ENCODE measurements at regions not wholly inside any gene's neighbourhood (a gene's known extent, or its start where the extent isn't known, plus 50 kb on each side); places are given as distances from the start of the nearest gene placed in this dataset.

- no peak for TF ChIP-seq CTCF (IDR thresholded peaks at IDR 0.05)
- Histone ChIP-seq H3K27ac (no peak overlapping the region), H3K36me3 (no peaks in the 10 kb centered on the region), H3K9me3 (peaks cover 0 to 14% (median 5%) of the 10 kb centered on the region in 3 donors), H3K4me1 (no peaks in the 10 kb centered on the region), H3K27me3 (no peaks in the 10 kb centered on the region), H3K4me3 (no peak overlapping the region)
- intact Hi-C loops (cut with DNase I; ENCODE audit: low total_unique reads): no loop called here
- no peak for DNase-seq
Observed at GRCh38 chr5:66520854-66521253, 75.3 kb upstream of the MAST4 start.

- DNase-seq: no peak
- intact Hi-C loops (cut with DNase I; ENCODE audit: low total_unique reads): no loop called here
- no peak overlapping the region for H3K4me3 ChIP-seq
Observed at GRCh38 chr5:66527478-66528035, 68.6 kb upstream of the MAST4 start.

GRCh38 chr5:66529182-66529581, 67.0 kb upstream of the MAST4 start:
- no peak for TF ChIP-seq CTCF (IDR thresholded peaks at IDR 0.05)
- no peak overlapping the region for H3K27ac ChIP-seq
- H3K4me3 ChIP-seq: no peak overlapping the region
- H3K9me3 ChIP-seq: no peaks in the 10 kb centered on the region
- intact Hi-C loops (cut with DNase I; ENCODE audit: low total_unique reads): no loop called here
- DNase-seq: no peak
- peaks cover 0 to 4% (median 0%) of the 10 kb centered on the region in 4 donors for H3K4me1 ChIP-seq
- no peaks in the 10 kb centered on the region for H3K36me3 ChIP-seq
- H3K27me3 ChIP-seq: no peaks in the 10 kb centered on the region

More at GRCh38 chr5:66527478-66528035, 68.6 kb upstream of the MAST4 start:
- Histone ChIP-seq H3K27ac (no peak overlapping the region), H3K36me3 (no peaks in the 10 kb centered on the region), H3K4me1 (peaks cover 0 to 4% (median 0%) of the 10 kb centered on the region in 4 donors), H3K27me3 (no peaks in the 10 kb centered on the region), H3K9me3 (no peaks in the 10 kb centered on the region)
- no peak for TF ChIP-seq CTCF (IDR thresholded peaks at IDR 0.05)

DNA sequence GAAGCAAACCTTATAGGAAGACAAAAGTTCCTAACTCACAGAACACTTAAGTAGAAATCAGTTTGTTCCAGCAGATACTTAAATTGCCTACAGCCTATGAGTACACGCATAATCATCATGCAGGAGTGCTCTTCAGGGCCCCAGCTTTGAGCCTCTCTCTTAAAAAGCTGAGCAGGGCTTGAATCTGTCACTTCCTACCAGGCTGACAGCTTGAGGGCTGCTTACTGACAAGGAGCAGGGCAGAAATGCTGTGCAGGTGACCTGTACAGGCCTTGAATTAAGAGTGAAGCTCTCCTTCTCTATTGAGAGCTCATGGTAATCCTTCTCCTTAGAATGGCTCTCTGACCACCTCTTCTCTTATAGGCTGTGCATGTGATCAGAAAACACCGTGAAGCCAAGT, 66.5 kb upstream of the MAST4 start:
- Histone ChIP-seq H3K27ac (no peak overlapping the region), H3K4me1 (peaks cover 0 to 4% (median 0%) of the 10 kb centered on the region in 4 donors), H3K4me3 (no peak overlapping the region), H3K27me3 (no peaks in the 10 kb centered on the region), H3K36me3 (no peaks in the 10 kb centered on the region), H3K9me3 (no peaks in the 10 kb centered on the region)
- no peak for DNase-seq
- no peak for TF ChIP-seq CTCF (IDR thresholded peaks at IDR 0.05)
- intact Hi-C loops (cut with DNase I; ENCODE audit: low total_unique reads): no loop called here

DNA sequence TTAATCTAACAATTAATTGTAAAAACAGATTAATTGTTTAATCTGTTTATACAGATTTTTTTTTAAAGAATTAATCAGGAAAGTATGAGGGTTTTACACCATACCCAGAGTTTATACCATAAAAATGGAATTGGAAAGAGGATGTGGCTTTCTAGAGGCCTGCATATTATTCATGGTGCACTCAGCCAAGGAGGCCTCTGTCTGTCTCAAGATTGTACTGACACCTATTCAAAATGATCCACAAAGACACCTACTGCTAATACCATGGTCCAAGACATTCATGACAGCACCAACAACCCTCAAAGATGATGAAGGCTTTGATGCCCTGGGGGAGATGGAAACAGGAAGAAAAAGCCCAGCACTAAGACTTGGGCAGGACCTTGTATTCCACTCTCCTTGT, 58.1 kb upstream of the MAST4 start:
- no peak for TF ChIP-seq CTCF (IDR thresholded peaks at IDR 0.05)
- H3K4me3 ChIP-seq: no peak overlapping the region
- no peak for DNase-seq
- H3K4me1 ChIP-seq: no peaks in the 10 kb centered on the region
- no peaks in the 10 kb centered on the region for H3K27me3 ChIP-seq
- no peak overlapping the region for H3K27ac ChIP-seq
- no peaks in the 10 kb centered on the region for H3K9me3 ChIP-seq
- H3K36me3 ChIP-seq: no peaks in the 10 kb centered on the region
- intact Hi-C loops (cut with DNase I; ENCODE audit: low total_unique reads): no loop called here

- no peaks in the 10 kb centered on the region for H3K36me3 ChIP-seq
- H3K27ac ChIP-seq: no peak overlapping the region
- no peak for DNase-seq
- no peak overlapping the region for H3K4me3 ChIP-seq
- no peaks in the 10 kb centered on the region for H3K4me1 ChIP-seq
- H3K27me3 ChIP-seq: no peaks in the 10 kb centered on the region
- H3K9me3 ChIP-seq: no peaks in the 10 kb centered on the region
- intact Hi-C loops (cut with DNase I; ENCODE audit: low total_unique reads): no loop called here
- no peak for TF ChIP-seq CTCF (IDR thresholded peaks at IDR 0.05)
Observed at GRCh38 chr5:66538531-66538930, 57.7 kb upstream of the MAST4 start.
